HG03521 (cell line): ENCODE measurements at regions not wholly inside any gene's neighbourhood (a gene's known extent, or its start where the extent isn't known, plus 50 kb on each side); places are given as distances from the start of the nearest gene placed in this dataset.

ENCODE experiments used
- ATAC-seq: cut with Tn5 transposase; IDR thresholded peaks from one replicate; pipeline ENCODE4 v1.9.1; 2021; ENCODE audit warnings: mild to moderate bottlenecking, moderate library complexity; ENCODE audit not compliant: unreplicated experiment

GRCh38 chr6:81484251-81484650 lies 268.2 kb downstream of the TENT5A start:
- ATAC-seq = no peak

GRCh38 chr6:81480139-81480538 lies 272.3 kb downstream of the TENT5A start:
- ATAC-seq = no peak

- no peak for ATAC-seq
Observed at GRCh38 chr6:81476881-81477280, 275.6 kb downstream of the TENT5A start.

GRCh38 chr6:81475646-81476045 lies 276.8 kb downstream of the TENT5A start:
- no peak for ATAC-seq

GRCh38 chr6:81465859-81466258 lies 286.6 kb downstream of the TENT5A start:
- no peak for ATAC-seq

GRCh38 chr6:81456416-81456815 lies 296.1 kb downstream of the TENT5A start:
- ATAC-seq = no peak

GRCh38 chr6:81455641-81456040 lies 296.8 kb downstream of the TENT5A start:
- ATAC-seq = no peak

- no peak for ATAC-seq
Observed at GRCh38 chr6:81451787-81452186, 300.7 kb downstream of the TENT5A start.

GRCh38 chr6:81450180-81450579 lies 302.3 kb downstream of the TENT5A start:
- ATAC-seq = no peak

GRCh38 chr6:81446509-81446908 lies 306.0 kb downstream of the TENT5A start:
- no peak for ATAC-seq

- ATAC-seq = no peak
Observed at GRCh38 chr6:81439417-81439816, 313.1 kb downstream of the TENT5A start.

GRCh38 chr6:81436990-81437389 lies 315.5 kb downstream of the TENT5A start:
- no peak for ATAC-seq

- no peak for ATAC-seq
Observed at GRCh38 chr6:81413306-81413705, 339.2 kb downstream of the TENT5A start.

- no peak for ATAC-seq
Observed at GRCh38 chr6:81401970-81402690, 350.4 kb downstream of the TENT5A start.

- ATAC-seq = no peak
Observed at GRCh38 chr6:81396916-81397315, 355.6 kb downstream of the TENT5A start.

- ATAC-seq = no peak
Observed at GRCh38 chr6:81387163-81387562, 365.3 kb downstream of the TENT5A start.

- ATAC-seq = no peak
Observed at GRCh38 chr6:81384921-81385320, 367.6 kb downstream of the TENT5A start.

GRCh38 chr6:81383472-81383871 lies 369.0 kb downstream of the TENT5A start:
- no peak for ATAC-seq

- ATAC-seq = no peak
Observed at GRCh38 chr6:81382852-81383251, 369.6 kb downstream of the TENT5A start.

GRCh38 chr6:81381382-81381916 lies 371.0 kb downstream of the TENT5A start:
- ATAC-seq = no peak

- no peak for ATAC-seq
Observed at GRCh38 chr6:81380718-81381338, 371.7 kb downstream of the TENT5A start.

- ATAC-seq = no peak
Observed at GRCh38 chr6:81376745-81377144, 375.7 kb downstream of the TENT5A start.
